Hepatic stellate cell (primary cell): ENCODE measurements at regions not wholly inside any gene's neighbourhood (a gene's known extent, or its start where the extent isn't known, plus 50 kb on each side); places are given as distances from the start of the nearest gene placed in this dataset.

Experiments used
- DNase-seq: peaks from one replicate; pipeline ENCODE4 v3.0.0; 2011; ENCODE audit warnings: low spot score

DNA sequence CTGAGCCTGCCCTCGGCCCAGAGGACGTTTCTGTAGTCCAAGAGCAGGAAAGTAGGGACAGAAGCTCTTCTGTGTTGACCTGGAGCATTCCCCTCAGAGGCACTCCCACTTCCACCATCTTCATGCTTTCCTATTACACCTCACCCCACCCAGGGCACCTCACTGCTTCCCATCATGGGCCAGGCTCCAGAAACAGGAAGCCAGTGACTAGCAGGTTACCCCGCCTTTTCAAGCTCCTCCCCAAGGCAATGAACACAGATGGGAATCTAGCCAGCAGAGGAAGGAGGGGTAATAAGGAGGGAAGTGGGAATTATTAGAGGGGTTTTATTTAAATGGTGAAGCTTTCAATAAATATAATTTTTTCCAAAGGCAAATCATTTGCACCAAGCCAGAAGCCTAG lies 308.8 kb upstream of the MGAT5 start:
- DNase-seq: no peak

DNA sequence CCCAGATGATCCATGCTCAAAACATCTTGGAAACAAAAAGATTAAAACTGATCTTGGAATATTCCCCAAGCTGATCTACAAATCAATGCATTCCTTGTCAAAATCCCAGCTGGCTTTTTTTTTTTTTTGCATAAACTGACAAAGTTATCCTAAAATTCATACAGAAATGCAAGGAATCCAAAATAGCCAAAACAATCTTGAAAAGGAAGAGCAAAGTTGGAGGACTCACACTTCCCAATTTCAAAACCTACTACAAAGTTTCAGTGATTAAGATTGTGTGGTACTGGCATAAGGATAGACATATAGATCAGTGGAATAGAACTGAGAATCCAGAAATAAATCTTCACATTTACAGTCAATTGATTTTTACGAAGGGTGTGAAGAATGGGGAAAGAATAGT lies 306.8 kb upstream of the MGAT5 start:
- DNase-seq: no peak

DNA sequence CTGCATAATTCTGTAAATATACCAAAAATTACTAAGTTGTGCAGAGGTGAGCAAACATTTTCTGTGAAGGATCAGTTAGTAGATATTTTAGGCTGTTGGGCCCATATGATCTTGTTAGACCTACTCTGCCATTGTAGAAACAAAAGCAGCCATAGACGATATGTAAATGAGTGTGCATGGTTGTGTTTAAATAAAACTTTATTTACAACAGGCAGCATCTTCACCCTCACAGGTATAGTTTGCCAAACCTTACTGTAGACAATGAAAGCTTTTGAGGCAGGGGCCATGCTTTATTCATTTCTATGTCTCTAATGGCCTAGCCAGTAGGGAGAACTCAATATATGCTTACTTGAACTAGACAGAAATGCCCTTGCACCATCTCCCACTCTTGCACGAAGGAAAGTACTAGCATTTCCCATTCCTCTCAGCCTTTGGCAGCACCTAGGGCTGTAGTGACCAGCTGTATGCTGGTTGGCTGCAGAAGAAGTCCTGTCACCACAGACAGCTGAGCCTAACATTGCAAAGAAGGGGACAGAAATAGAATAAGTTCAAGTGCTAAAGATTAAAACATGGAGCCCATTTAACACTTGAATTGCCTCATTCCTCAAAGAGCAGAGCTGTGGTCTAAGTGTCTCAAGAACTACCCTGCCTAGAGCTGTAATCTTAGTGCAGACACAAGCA lies 305.1 kb upstream of the MGAT5 start:
- no peak for DNase-seq

DNA sequence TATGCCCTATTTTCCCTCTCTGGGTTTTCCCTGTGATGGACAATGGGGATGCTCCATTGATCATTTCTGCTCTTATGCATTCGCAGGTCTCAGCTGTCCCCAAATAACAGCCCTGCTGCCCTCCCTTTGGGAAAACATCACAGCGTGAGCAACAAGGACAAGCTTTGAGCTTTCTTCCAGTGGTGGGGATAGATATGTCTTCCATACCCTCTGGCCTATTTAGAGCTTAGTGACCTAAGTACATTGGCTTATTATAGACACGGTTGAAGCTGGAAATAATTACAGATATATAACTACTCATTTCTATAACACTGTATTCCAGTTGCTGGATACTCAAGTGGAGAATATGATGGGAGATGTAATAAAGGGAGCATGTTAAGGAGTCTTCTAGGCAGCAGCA lies 304.3 kb upstream of the MGAT5 start:
- no peak for DNase-seq

DNA sequence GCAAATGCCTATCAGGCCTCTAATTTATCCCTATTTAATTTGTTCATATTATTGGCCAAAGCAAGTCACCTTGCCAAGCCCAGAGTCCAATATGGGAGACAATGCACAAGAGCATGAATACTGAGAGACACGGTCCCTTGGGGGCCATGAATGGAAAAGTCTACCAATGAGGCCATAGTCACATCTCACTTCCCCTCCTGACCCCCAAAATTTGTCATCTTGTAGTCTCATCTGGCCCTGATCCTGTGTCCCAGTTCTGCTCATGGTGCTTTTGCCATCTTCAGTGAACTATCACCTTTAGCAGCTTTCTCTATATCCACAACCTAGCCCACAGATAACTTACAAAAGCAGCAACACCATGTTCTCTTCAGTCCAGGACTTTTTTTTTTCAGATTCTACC lies 302.7 kb upstream of the MGAT5 start:
- DNase-seq: no peak

DNA sequence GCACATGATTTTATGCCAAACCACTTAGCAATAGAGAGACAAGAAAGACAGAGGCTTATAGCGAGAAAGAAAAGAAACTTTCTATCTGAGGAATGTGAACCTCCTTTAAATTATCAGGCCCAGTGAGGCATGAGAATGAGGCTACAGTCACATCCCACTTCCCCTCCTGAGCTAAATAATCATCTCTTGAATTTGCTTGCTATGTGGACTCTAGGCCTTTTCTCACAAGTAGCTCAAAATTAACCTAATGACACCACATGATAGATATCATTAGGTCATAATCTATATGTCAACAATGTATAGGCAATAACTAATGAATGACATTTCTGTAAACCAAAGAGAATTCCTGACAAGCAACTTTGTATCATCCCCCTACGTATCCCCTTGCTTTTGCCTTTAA lies 301.5 kb upstream of the MGAT5 start:
- DNase-seq: no peak

DNA sequence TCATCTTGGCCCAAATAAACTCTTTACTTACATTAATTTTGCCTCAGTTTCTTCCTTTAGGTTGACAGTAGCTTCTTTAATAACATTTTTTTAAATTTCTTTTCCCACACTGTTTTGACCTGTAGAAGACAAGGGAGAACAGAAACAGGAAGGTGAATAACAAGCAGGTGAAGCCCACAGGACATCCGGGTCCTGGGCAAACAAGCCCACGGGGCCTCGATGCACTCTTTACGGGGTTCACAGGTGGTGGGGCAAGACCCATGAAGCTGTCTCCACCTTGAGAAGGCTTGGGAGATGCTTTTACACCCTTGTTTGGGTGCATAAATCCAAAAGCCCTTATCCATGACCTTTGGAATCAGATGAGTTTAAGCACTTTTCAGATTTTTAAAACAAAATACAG lies 301.0 kb upstream of the MGAT5 start:
- no peak for DNase-seq

DNA sequence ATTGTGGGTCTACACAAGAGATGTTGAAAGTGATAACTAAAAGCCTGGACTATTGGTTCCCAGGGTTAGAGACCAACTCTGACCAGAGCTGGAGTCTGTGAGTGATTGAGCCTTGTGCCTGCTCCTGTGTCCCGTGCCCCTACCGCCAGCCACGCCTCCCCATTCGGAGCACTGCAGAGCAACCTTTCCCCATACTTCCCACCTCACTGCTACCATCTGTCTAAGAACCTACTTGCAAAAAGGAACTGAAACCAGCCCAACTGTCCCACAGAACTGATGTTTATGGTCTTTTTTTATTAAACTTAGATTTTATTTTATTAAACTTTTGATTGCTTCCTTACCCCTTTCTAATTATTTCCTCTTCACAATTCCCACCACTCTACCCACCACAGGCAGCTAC lies 300.3 kb upstream of the MGAT5 start:
- no peak for DNase-seq

DNA sequence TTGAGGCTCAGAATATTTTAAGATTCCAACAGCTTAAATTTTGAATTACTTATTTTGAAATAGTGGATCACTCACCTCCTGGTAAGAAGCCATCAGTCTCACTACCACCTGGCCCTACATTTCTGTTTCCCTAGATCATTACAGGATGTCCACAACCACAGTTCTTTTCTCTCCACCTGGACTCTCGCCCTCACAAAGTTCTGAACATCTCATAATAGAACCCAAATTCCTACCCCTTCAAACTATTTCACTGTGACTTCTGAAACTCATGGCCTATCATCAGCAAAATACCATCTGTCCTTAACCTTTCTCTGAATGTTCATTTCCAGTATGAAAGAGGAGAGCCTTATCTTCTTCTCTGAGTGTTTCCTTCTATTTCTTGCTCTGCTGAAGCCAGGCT lies 299.2 kb upstream of the MGAT5 start:
- DNase-seq: no peak

GRCh38 chr2:133955169-133955568 lies 298.7 kb upstream of the MGAT5 start:
- no peak for DNase-seq

DNA sequence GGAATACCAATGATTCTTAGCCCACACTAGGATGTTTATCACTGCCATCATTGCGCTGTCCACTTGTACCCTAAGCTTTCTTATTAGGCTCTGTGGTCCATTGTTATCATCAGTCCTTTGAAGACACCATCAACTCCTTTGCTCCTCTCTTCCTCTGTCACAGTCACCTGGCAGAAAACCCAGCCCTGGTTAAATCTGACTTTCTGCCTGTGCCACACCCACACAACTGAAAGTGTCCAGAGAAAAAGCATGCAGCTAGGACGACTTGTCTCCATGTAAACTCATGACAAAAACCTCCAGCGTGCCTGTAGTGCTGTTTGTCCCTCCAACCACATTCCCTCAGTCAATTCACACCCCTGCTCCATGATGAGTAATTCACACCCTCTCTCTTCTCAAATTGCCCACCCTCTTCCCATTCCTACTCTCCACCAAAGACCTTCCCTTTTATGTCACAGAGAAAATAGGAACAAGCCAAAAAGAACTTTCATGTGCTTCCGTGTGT lies 297.4 kb upstream of the MGAT5 start:
- no peak for DNase-seq

DNA sequence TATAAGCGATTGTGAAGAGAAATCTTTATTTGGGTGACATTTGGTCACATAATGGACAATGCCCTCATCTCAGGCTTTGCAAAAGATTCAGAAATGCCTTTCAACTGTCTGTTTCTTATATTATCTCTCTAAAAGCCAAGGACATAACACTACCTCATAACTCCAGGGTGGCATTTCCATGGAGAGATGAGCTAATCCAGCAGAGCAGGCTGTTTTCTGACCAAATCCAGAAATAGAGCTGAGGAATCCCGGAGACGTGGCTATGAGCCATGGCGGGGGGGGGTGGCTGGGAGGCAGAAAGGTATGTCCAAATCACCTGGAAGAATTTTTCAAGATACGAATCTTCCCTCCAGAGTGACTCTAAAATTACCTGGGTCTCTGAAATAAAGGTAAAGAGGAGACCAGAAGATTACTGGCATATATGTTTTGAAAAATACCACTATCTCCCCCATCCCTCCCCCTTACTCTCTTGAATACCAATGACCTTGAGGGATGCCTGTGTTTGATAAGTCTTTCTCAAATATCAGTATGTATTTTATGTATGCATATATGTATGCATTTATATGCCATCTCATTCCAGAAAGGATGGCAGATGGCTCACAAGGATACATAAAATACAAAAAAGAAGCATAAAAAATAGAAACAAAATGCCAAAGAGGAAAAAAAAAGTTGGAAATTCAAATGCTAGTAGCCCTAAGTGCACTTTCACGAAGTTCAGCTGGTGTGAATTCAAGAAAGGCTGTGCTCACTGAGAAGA lies 296.0 kb upstream of the MGAT5 start:
- no peak for DNase-seq

- no peak for DNase-seq
These were observed 294.8 kb upstream of the MGAT5 start for GRCh38 chr2:133959066-133959465.

GRCh38 chr2:133966720-133967304 lies 287.1 kb upstream of the MGAT5 start:
- DNase-seq: no peak

DNA sequence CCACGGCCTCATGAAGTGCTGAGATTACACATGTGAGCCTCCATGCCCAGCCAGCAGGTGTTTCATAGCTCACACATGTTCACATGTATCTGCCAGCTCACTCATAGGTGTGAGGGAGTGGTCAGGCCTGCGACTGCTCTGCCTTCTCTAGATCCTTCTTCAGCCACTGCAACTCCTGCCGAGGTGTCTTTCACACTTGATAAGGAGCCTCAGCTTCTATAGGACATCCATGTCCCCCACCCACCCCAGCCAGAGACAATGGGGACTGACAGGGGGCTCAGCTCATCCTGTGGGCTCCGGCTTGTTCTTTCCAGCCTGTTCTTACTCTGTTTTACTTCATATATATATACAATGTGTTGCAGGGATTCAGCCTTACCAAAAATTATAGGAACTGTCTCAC lies 286.5 kb upstream of the MGAT5 start:
- DNase-seq: no peak

GRCh38 chr2:133968446-133968845 lies 285.4 kb upstream of the MGAT5 start:
- DNase-seq: no peak

DNA sequence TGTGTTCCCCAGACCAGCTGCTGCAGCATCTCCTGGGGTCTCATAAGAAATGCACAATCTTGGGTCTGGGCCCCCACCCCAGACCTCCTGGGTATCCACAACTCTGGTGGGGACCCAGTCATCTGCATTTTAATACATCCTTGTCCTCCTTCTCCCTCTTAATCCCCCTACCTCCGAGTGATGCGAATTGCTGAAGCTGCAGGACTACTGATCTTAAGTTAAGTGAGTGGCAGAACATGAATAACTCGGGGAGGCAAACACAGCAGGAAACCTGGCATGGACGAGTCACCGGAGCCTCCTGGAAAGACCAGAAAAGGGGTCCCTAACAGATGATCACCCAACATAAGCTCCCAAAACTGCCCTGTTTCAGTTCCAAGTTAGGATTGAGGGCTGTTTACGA lies 283.2 kb upstream of the MGAT5 start:
- no peak for DNase-seq

- no peak for DNase-seq
These were observed 281.6 kb upstream of the MGAT5 start for GRCh38 chr2:133972297-133972696.

DNA sequence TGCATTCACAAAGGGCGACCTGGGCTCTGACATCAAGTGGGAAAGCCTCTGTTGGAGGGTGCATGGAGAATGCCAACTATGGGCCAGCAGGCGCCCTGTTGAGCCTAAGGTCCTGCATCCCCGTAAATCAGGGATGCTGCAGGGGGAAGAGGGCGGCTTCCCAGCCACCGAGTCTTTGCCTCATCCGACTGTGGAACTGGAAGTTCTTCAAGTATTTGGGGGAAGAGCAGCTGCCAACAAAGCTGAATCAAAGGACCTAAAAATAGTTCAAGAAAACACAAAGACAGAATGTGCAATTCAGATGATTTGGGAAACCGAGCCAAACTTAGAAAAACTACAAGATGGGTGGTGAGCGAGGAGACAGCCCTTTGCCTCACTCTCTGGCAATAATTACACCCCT lies 281.1 kb upstream of the MGAT5 start:
- DNase-seq: peak; percentile 22

- DNase-seq: no peak
These were observed 279.5 kb upstream of the MGAT5 start for GRCh38 chr2:133974353-133974752.

GRCh38 chr2:133975135-133975534 lies 278.7 kb upstream of the MGAT5 start:
- DNase-seq: no peak

DNA sequence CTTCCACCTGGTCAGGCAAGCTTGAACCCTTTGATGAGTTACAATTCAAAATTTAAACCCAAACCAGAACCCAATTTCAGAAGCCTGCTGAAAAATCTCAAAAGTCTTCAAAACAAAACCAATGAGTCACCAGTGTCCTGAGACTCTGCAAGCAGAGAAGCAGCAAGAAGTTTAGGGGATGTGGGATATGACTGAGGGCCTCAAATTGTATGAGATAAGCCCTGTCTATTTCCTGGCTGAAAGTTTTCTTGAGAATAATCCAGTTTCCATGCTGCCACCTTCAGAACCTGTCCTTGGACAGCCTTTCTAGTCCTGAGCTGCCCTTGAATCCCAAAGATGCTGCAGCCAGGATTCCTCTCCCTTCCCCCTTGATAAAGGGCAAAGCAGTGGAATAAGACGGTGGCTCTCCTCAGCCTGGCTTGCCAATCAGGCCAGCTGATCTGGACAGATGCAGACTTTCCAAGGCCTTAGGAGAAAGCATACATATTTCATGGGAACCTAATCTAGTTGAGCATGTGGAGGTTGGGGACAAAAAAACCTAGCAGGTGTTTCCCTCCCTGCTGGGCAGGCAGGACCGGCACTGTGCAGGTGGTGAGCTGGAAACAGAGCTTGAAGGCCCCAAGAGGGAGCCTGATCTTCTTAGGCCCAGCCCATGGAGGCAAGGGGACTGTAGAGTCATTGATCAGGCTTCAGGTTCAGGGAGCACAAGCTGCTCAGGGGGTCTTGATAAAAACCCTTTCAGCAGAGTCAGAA lies 278.0 kb upstream of the MGAT5 start:
- DNase-seq: peak; percentile 26

DNA sequence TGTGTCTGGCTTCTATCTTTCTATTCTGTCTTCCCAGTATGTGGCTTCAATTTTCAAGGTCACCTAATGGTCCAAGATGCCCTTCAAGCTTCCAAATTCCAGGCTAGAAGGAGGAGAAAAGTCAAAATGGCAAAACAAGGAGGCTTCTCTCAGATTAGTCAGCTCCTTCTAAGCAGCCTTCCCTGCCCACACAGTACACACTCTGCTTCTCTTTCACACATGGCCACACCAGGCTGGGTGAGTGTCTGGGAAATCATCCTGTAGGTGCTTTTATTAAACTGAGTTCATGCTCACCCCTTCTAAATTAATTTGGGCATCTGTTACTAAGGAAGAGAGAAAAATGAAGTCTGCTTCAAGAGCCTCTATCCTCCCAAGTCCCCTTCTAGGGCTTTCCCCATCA lies 277.2 kb upstream of the MGAT5 start:
- no peak for DNase-seq
